PC-3 (cell line): ENCODE measurements at regions not wholly inside any gene's neighbourhood (a gene's known extent, or its start where the extent isn't known, plus 50 kb on each side); places are given as distances from the start of the nearest gene placed in this dataset.

Experiments used
- ATAC-seq: fragments of 200-7000 bp; cut with Tn5 transposase; 2 replicates; pipeline ENCODE4 v1.9.1; 2020; ENCODE audit warnings: mild to moderate bottlenecking, moderate library complexity
- BruUV-seq: library from RNA; stranded (reverse); fragments of 400-500 nt; replicated peaks from 2 replicates; lab custom pipeline; 2021; lab: Mats Ljungman, UMichigan
- CTCF ChIA-PET: fragments of 300-600 bp; sonication (Branson Sonifier 250); formaldehyde crosslinking; loops from one replicate; lab custom pipeline; 2022; ENCODE audit warnings: antibody characterized with exemption; lab: Charles Lee
- POLR2A ChIA-PET: fragments of 300-600 bp; sonication (Branson Sonifier 250); formaldehyde crosslinking; loops from one replicate; lab custom pipeline; 2022; ENCODE audit warnings: antibody characterized with exemption; ENCODE audit not compliant: unreplicated experiment; lab: Charles Lee
- DNase-seq: peaks from one replicate; pipeline ENCODE4 v3.0.0-alpha.2; 2015
- H2AFZ ChIP-seq: fragments of 300-600 bp; sonication (generic); 2 replicates; pipeline ENCODE4 v1.6.0; 2016; ENCODE audit warnings: antibody characterized with exemption, low read length
- H3F3A ChIP-seq: fragments of 300-600 bp; sonication (generic); one replicate; pipeline ENCODE4 v1.6.0; 2017; ENCODE audit warnings: antibody characterized with exemption, low read length, control low read depth, mild to moderate bottlenecking; ENCODE audit not compliant: unreplicated experiment
- H3K27ac ChIP-seq: fragments of 300-600 bp; sonication (generic); 2 replicates; pipeline ENCODE4 v1.5.1; 2016; ENCODE audit warnings: mild to moderate bottlenecking, low read length
- H3K27me3 ChIP-seq: fragments of 300-600 bp; sonication (generic); 2 replicates; pipeline ENCODE4 v1.6.1; 2016; ENCODE audit warnings: low read length, mixed read lengths
- H3K36me3 ChIP-seq: fragments of 300-600 bp; sonication (generic); 2 replicates; pipeline ENCODE4 v1.6.1; 2016; ENCODE audit warnings: low read depth, mixed run types, low read length, mixed read lengths
- H3K4me1 ChIP-seq: fragments of 300-600 bp; sonication (generic); 2 replicates; pipeline ENCODE4 v1.5.1; 2016; ENCODE audit warnings: low read length; ENCODE audit not compliant: insufficient read depth
- H3K4me2 ChIP-seq: fragments of 300-600 bp; sonication (generic); 2 replicates; pipeline ENCODE4 v1.6.0; 2016; ENCODE audit warnings: low read length
- H3K4me3 ChIP-seq: fragments of 300-600 bp; sonication (generic); 2 replicates; pipeline ENCODE4 v1.5.1; 2016; ENCODE audit warnings: mild to moderate bottlenecking, low read length, mixed read lengths
- H3K79me2 ChIP-seq: fragments of 300-600 bp; sonication (generic); 2 replicates; pipeline ENCODE4 v1.6.1; 2017; ENCODE audit warnings: low read length, mixed read lengths
- H3K9ac ChIP-seq: fragments of 300-600 bp; sonication (generic); 2 replicates; pipeline ENCODE4 v1.6.0; 2016; ENCODE audit warnings: mild to moderate bottlenecking, low read length
- H3K9me2 ChIP-seq: fragments of 300-600 bp; sonication (generic); replicated peaks from 2 replicates; pipeline ENCODE4 v1.6.1; 2016; ENCODE audit warnings: mixed run types, low read length, mixed read lengths
- H3K9me3 ChIP-seq: fragments of 300-600 bp; sonication (generic); 2 replicates; pipeline ENCODE4 v1.6.1; 2016; ENCODE audit warnings: low read length, mixed read lengths
- H4K20me1 ChIP-seq: fragments of 300-600 bp; sonication (generic); 2 replicates; pipeline ENCODE4 v1.6.1; 2016; ENCODE audit warnings: low read length, mixed read lengths
- CTCF ChIP-seq: fragments of 300-600 bp; sonication (generic); conservative IDR thresholded peaks from 2 replicates; pipeline ENCODE4 v1.5.1; 2017; ENCODE audit warnings: antibody characterized with exemption, low read depth, mild to moderate bottlenecking, low read length
- EZH2 ChIP-seq: fragments of 300-600 bp; sonication (generic); IDR thresholded peaks from one replicate; pipeline ENCODE4 v1.6.1; 2017; ENCODE audit warnings: antibody characterized with exemption, mild to moderate bottlenecking, low read length; ENCODE audit not compliant: unreplicated experiment
- EZH2phosphoT487 ChIP-seq: fragments of 300-600 bp; sonication (generic); IDR thresholded peaks from 2 replicates; pipeline ENCODE4 v1.6.1; 2018; ENCODE audit warnings: mild to moderate bottlenecking, antibody characterized with exemption, low read length, borderline replicate concordance
- intact Hi-C: fragments of 100-400 bp; cut with micrococcal nuclease; formaldehyde crosslinking; loops from 2 replicates; pipeline ENCODE4 v1.9.0; 2023

GRCh38 chr5:117621921-117622320 is 1047.3 kb upstream of the SEMA6A start:
- Histone ChIP-seq H3K4me3 (no peak overlapping the region), H3K4me1 (no peaks in the 10 kb centered on the region), H3K9ac (no peak overlapping the region), H3F3A (no peaks in the 10 kb centered on the region), H3K27ac (no peak overlapping the region), H4K20me1 (no peaks in the 10 kb centered on the region), H3K9me2 (no peaks in the 10 kb centered on the region), H3K27me3 (no peaks in the 10 kb centered on the region), H2AFZ (no peak overlapping the region), H3K36me3 (no peaks in the 10 kb centered on the region), H3K9me3 (0 out of 2 replicates have a peak, but pooled peaks cover 4% of the 10 kb centered on the region), H3K79me2 (no peaks in the 10 kb centered on the region), H3K4me2 (no peak overlapping the region)
- DNase-seq: no peak
- intact Hi-C loops: no loop called here
- CTCF ChIA-PET: no interaction called here
- TF ChIP-seq EZH2: no peak
- no peak for TF ChIP-seq EZH2phosphoT487
- no peak for TF ChIP-seq CTCF
- BruUV-seq: no TSS peak
- POLR2A ChIA-PET: no interaction called here
- no peak for ATAC-seq

- no peaks in the 10 kb centered on the region for H3K9me2 ChIP-seq
- DNase-seq: no peak
- ATAC-seq: no peak
- no peak overlapping the region for H3K4me3 ChIP-seq
- no peak overlapping the region for H3K4me2 ChIP-seq
- no peaks in the 10 kb centered on the region for H3K27me3 ChIP-seq
- POLR2A ChIA-PET: no interaction called here
- H3K9me3 ChIP-seq: 0 out of 2 replicates have a peak, but pooled peaks cover 4% of the 10 kb centered on the region
- intact Hi-C loops: no loop called here
- H3K36me3 ChIP-seq: no peaks in the 10 kb centered on the region
- H3K79me2 ChIP-seq: no peaks in the 10 kb centered on the region
- no peak for TF ChIP-seq EZH2phosphoT487
- TF ChIP-seq CTCF: no peak
- no peak for TF ChIP-seq EZH2
- no peaks in the 10 kb centered on the region for H3K4me1 ChIP-seq
- H3K27ac ChIP-seq: no peak overlapping the region
- no TSS peak for BruUV-seq
- no peaks in the 10 kb centered on the region for H3F3A ChIP-seq
- H3K9ac ChIP-seq: no peak overlapping the region
- H4K20me1 ChIP-seq: no peaks in the 10 kb centered on the region
- H2AFZ ChIP-seq: no peak overlapping the region
- CTCF ChIA-PET: no interaction called here
Measured at GRCh38 chr5:117615226-117615625, 1040.6 kb upstream of the SEMA6A start.

GRCh38 chr5:117614408-117614807 is 1039.8 kb upstream of the SEMA6A start:
- Histone ChIP-seq H4K20me1 (no peaks in the 10 kb centered on the region), H3K4me1 (no peaks in the 10 kb centered on the region), H3K9me2 (no peaks in the 10 kb centered on the region), H3K4me3 (no peak overlapping the region), H3K79me2 (no peaks in the 10 kb centered on the region), H3K36me3 (no peaks in the 10 kb centered on the region), H2AFZ (no peak overlapping the region), H3K9me3 (0 out of 2 replicates have a peak, but pooled peaks cover 4% of the 10 kb centered on the region), H3F3A (no peaks in the 10 kb centered on the region), H3K4me2 (no peak overlapping the region), H3K27ac (no peak overlapping the region), H3K9ac (no peak overlapping the region), H3K27me3 (no peaks in the 10 kb centered on the region)
- ChIA-PET POLR2A (no interaction called here), CTCF (no interaction called here)
- no TSS peak for BruUV-seq
- intact Hi-C loops: no loop called here
- TF ChIP-seq EZH2 (no peak), EZH2phosphoT487 (no peak), CTCF (no peak)
- ATAC-seq (no peak), DNase-seq (no peak)
